ENCODE measurements at regions not wholly inside any gene's neighbourhood (a gene's known extent, or its start where the extent isn't known, plus 50 kb on each side); places are given as distances from the start of the nearest gene placed in this dataset.
"Not testable (repeated sequence)": the region's sequence is repeated elsewhere in the genome, so short reads cannot be mapped to it uniquely, and the experiment has no call there.

DNA sequence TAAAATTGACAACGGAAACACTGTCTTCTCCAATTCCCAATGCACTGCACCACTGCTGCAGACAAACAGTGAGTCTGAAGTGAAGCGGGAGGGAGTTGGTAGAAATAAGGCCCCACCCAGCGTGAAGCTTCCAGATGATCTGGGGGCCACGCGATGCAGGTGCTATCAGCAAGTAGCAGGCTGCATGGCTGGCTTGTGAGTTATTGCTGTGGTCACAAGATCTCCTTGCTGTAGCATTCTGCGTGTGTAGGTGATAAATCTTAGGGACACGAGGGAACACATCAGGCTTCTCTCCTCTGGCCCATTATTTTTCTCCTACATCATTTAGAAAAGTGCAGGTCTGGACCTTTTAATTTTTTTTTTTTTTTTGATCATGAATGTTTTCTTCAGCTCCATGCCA is 407.6 kb downstream of the TMEM114 start:
- DNase-seq, result no peak

DNA sequence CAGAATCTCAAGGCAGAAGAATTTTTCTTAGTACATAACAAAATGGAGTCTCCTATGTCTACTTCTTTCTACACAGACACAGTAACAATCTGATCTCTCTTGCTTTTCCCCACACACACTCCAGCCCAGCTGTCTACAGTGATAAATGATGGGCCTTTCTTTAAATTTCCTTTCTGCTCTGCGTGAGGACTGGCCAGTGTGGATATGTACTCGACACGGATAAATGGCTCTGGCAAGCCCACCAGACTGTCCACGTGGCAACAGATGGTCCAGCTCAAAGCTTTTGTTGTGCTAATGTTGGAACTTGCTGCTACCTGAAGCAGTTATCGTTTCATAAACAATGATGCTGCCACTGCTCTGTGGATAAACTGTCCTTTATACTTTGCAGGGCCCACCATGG is 410.7 kb downstream of the TMEM114 start:
- no peak for DNase-seq

DNA sequence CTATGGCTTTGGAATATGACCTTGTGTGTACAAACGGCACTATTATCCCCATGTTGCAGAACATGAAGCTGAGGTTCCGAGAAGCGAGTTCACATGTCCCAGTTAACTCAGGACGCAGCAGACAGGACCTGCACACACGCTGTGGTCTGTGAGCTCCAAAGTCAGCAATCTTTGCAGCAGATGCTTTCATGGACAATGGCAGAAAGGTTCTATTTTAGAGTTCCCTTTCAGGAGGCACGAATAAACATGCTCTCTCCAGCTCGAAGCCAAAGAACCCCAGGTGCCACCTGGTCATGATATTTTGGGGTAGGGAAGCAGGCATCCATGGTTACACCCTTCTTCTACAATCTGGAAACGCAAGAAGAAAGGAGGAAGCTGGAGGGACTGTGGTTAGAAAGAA is 412.0 kb downstream of the TMEM114 start:
- DNase-seq, result no peak

DNA sequence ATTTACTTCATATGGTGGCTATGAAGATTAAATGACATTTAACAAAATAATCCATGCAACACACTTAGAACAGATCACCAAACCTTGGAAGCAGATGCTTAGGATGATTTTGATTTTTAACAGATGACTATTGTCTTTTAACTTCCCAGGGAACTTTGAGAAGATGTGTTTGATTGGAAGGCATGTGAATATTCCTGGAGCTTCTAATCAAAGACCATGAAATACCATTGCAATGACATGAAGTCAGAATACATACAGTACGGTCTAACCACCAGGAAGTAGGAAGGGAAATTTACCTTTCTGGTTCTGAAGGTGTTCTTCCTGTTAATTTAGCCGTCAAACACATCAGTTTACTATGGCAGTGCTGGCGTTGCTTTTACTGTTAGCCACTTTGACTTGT is 414.9 kb downstream of the TMEM114 start:
- no peak for DNase-seq

DNA sequence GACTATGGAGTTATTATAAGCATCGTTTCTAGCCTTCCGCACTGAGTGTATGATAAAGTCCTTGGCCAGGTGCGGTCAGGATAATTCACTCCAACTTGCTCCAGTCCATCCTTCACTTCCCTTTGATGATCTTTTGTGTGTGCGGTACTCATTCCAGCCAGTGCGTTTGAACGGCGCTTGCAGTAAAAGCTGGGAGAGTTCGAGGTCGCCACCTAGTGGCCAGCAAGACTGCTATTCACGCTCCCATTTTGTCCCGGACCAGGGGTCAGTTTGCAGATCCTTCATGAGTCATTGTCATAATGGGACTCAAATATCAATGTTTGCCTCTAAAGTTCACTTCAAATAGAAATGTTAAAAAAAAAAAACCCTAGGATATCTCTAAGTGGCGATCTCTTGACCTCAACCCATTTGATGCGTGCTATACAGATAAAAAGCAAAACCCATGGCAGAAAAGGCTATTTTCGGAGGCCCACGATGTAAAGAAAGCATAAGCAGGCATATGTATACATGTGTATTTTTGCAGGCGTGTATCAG is 417.1 kb downstream of the TMEM114 start:
- DNase-seq, result peak; percentile 18

DNA sequence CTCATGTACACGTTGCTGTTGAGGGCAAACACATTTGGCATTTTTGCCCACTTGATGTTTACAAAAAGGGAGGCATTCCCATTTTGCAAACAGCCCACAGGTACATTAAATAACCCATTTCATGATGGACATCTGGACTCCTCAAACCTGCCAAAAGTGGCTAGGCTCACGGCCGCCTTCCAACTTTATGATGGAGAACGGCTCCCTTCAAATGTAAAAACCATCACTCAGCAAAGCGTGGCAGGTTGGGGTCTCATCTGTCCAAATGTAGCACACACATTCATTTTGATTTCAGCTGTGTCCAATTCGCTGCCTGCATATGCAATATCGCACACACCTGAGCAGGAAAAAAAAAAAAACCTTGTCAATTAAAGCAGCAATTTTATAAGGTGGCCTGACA is 417.8 kb downstream of the TMEM114 start:
- DNase-seq, result no peak

DNA sequence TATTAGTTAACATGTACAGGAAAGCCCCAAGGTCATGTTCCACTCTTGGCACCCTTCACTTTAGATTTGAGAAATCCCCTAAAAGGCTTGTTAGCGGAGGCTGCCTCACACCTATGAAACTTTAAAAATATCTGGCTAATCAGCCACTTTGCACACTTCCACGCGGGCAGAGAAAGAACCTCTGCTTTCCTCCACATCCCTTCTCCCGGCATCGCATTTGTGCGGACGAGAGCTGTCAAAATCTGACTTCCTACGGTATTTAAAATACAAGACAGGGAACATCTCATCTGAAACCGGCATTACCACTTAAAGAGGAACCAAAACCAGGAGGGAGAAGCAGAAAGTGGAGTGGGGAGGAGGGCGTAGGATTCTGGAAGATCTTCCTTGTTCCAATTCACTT is 422.3 kb downstream of the TMEM114 start:
- DNase-seq, result no peak

DNA sequence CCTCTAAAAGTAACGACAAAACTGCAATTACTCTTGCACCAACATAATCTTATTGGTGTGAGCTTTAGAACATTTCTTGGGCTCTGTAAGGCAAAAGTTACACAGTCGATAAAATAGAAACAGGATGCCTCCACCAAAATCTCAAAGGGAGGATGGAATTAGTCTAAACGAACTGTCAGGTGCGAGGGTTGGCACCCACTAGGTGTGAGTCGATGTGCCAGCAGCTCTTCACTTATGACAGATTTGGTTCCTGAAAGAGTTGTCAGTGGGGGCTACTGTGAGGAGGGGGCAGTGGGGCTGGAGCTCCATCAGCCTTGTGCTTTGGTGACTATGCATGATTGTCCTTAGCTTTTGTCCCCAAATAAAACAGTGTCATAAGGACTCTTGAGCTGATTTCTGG is 422.9 kb downstream of the TMEM114 start:
- no peak for DNase-seq

DNA sequence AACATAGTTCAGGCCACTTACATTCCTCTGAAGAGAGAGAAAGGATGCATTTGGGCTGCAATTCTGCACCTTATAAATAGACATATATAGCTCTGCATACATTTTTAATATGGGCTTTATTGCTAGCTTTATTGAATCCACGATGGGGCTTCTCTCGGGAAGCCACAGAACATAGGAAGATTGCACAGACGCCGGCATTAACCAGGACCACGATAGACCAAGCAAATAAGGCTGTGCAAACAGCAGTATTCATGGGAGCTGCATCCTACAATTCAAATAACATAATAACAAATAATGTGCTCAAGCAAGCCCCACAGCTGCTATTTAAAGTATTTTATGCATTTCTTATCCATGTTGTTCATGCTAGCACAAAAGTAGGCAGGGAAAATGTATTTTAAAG is 432.3 kb downstream of the TMEM114 start:
- DNase-seq, result no peak

DNA sequence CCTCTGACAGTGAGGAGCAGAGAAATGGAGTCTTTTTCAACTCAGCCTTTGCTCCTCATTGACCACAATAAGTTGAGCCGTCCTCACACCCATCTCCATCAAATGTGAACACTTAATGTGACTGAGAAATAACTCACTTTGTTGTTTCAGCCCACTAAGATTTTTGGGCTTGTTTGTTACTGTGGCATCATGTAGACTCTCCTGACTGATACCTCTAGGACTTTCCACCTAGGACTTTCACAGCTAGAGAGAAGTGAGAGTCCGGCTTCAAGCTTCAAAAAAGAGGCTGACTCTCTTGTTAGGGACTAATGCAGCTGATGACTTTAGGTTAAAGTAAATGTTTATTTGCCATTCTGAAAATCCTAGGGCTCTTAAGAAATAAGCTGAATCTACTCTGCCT is 435.0 kb downstream of the TMEM114 start:
- no peak for DNase-seq

DNA sequence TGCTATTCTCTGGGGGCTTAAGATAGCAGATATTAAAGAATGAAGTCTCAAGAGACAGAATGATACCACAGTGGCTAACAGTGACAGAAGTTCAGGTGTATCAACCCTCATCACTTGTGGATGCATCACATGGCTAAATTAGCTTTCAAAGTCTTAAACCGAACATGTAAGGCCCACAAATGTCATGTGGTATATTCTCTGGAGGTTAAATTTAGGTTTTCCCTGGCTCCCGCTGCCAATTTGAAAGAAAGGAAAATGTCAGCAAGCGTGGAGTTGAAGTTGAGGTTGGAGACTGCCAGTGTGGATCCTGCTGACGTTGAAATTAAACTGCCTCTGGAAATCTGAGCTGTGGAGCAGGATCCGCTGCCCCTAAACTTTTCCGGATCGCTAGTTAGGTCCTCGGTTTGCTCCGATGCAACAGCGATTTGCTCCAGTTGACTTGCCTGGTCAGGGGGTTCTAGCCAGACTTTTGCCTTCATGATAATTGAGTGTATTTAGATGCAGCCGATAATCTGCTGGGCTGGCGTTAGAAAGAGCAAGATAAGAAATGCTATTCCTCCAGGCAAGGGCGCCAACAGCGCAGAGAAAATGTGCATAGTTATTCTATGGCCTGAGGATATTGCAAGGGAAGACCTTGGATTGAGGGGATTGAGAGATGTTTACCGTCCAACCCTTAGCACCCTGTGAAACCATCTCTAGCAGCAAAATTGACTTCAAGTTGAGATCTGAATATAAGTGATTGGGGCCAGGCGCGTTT is 443.9 kb downstream of the TMEM114 start:
- DNase-seq, result no peak

DNA sequence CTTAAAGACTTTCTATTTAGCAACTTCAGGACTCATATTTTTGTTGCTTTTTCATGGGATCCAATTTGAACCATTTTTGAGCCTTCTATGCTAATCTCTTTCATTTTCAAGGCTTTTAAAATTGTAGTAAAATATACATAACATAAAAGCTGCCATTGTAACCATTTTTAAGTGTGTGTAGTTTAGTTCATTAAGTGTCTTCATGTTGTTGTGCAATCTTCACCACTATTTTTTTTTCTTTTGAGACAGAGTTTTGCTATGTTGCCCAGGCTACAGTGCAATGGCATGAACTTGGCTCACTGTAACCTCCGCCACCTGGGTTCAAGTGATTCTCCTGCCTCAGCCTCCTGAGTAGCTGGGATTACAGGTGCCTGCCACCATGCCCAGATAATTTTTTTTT is 451.6 kb downstream of the TMEM114 start:
- no peak for DNase-seq

DNA sequence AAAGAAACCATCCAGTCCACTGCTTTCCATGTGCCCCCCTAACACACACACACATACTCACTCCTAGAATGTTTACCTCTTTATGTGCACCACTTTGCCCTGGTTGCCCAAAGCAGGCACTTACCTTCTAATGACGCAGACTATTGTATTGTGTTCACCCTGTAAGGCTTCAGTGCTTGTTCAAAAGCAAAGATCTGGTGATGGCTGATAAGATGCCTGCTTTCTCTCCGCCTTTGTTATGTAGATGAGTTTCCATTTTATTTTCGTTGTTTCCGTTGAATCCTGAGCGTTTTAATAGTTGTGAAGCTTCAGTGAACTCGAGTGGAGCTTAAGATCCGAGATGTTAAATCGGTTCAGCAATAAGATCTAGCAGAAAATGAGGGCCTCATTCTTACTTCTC is 452.7 kb downstream of the TMEM114 start:
- no peak for DNase-seq

DNA sequence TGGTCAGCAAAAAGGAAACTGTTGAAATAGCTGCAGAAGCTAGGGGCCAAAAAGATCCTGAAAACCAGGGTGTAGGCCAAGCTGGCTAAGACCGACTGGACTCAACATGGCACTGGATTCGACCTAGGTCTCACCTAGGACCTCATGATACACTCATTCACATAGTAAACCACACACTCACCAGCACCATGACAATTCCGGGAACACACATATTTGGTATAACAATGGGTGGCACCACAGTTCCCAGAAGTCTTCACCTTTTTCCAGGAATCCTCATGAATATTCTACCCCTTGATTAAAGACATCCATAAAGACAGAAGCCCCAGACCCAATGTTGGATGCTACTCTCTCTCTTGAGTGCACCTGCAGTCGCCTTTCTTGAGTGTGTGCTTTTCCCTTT is 460.1 kb downstream of the TMEM114 start:
- no peak for DNase-seq

DNA sequence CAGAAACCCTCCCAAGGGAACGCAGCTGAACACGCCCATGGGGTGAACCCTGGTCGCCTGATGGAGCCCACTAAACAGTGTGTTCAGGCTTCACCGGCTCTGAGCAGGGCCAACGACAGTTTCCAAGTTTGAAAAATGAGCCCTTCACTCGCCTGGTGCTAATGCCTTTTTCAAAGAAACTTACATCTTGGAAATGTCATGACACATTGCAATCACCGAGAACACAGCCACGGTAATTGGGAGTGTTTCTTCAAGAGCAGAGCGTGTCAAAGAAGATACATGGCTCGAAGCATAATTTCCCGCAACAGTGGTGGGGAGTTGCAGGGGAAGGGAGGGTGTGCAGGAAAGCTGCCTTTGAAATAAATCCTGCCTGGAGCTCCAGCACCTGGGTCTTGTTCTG is 463.2 kb downstream of the TMEM114 start:
- DNase-seq, result no peak

DNA sequence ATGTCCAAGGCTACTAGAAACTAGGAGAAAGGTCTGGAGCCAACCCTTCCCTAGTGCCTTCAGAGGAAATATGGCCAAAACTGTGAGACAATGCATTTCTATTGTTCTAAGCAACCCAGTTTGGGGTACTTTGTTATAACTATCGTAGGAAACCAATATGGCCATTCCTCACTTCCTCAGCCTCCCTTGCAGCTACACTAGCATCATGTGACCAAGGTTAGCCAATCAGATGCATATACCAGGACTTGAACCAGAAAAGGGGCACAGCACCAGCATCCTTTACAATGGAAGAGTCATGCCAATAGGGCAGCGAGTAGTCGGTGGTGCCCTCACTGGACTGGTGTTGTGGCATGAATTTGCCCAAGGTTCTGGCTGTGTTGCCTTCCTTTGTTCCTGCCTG is 464.0 kb downstream of the TMEM114 start:
- no peak for DNase-seq

DNA sequence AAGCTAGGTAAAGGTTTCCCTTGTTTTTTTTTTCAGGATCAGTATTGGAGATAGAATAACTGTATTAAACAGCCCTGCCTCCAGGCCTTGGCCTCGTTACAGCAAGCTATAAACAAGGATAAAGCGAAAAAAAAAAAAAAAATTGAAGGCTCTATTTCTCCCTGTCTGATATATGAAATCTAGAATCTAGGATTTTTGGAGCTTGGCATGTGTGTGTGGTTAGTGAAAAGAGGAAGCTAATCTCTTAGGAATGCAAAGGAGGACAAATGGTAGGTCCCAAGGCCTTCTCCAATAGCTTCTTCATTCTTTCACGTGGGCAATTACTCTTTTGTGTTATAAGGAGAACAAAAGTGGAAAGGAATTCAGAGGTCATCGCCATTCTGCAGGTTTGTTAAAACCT is 470.3 kb downstream of the TMEM114 start:
- no peak for DNase-seq

DNA sequence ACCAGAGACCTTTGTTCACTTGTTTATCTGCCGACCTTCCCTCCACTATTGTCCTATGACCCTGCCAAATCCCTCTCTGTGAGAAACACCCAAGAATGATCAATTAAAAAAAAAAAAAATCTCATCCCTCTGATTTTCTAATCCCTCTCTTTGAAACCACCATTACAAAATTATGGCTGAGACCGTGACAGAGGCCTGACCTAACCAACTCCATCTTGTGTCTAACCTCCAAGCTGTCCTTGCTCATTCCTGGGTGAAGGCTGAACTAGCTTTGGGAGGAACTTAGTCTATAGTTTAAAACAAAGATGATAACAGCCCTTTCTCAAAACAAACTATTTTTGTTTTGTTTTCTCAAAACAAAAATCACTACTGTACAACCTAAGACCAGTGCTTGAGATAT is 474.5 kb downstream of the TMEM114 start:
- no peak for DNase-seq

DNA sequence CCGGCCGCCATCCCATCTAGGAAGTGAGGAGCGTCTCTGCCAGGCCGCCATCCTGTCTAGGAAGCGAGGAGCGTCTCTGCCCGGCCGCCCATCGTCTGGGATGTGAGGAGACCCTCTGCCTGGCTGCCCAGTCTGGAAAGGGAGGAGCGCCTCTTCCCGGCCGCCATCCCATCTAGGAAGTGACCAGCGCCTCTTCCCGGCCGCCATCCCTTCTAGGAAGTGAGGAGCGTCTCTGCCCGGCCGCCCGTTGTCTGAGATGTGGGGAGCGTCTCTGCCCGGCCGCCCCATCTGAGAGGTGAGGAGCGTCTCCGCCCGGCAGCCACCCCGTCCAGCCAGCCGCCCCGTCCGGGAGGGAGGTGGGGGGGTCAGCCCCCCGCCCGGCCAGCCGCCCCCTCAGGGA is 475.4 kb downstream of the TMEM114 start:
- DNase-seq, result not testable (repeated sequence)

DNA sequence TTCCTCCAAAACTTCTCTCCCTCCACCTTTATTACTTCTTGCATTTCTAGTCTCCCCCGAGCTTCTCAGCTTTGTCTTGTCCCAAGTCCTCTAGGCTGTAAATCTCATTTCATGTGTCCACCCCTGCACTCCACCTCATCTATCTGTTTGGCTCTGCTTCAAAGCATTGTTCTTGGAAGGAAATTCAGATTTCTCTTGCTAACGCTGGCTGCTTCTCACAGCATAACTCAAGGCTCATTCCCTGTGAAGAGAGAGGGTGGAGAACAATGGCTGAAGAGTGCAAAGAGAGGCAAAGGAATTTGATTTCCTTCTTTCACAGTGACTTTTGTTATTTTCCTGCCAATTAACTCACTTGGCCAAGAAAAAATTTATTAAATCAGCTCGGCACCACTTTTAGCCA is 476.5 kb downstream of the TMEM114 start:
- no peak for DNase-seq

DNA sequence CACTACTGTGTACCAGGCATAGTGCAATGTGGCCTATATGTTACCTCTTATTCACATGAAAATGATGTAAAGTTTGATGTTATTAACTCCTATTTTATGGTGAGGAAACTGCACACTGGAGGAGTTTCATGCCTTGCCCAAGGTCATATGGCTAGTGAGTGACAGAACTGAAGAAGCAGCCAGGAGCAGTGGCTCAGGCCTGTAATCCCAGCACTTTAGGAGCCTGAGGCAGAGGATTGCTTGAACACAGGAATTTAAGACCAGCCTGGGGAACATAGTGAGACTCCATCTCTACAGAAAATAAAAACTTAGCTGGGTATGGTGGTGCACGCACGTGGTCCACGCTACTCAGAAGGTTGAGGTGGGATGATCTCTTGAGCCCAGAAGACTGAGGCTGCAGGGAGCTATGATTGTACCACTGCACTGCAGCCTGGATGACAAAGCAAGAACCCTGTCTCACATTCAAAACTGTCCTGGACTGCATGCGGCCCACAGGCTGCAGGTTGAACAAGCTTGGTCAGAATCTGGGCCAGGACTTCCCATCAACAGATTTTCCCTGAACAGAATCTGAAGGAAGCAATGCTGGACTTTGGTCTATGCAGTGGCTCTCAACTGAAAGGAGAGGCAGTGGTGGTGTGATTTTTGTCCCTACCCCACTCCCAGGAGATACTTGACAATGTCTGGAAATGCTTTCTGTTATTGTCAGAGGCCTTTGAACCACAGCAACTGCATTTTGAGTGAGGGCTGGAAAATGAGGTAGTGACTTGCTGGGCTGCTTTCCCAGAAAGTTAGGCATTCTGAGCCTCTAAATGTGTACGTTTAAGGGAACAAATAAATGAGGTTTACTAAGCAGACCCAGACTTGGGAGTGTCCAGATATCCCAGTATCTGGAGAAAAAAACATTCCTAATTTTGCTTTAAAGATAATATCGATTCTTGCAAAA is 479.5 kb downstream of the TMEM114 start:
- DNase-seq, result no peak

DNA sequence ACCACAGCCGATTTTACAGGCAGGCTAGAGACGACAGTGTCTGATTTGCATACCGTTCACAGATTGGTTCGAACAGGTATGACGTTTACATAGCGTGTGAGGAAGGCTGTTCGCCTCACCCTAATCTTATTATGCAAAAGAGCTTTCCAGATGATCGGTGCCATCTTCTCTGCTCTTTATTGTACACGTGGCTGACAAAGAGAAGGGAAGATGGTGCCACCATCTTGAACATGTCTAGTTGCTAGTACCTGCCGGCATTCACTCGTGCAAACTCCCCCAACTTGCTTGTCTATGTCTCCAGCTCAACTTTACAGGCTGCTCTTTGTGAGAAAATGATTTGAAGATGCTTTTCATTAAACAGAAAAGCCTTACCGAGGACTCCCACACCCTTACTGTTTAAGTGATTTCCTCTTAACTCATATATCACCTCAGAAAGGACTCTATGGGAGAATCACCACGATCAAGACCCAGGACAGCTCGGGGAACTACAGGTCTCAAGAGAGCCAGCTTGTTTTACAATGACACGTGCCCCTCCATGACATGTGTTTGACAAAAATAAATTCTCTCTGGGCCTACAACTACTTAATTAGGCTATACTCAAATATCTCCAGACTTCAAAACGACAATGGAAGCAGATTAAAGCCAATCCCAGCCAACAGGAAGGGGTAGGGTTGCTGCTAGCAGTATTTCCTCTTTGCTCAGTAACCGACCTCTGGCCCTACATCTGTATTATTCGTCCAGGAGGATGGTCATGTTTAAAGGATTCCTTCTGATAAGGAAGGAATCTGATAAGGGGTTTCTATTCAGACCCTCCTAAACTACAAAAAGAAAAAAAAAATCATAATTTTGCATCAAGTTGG is 480.6 kb downstream of the TMEM114 start:
- DNase-seq, result no peak

DNA sequence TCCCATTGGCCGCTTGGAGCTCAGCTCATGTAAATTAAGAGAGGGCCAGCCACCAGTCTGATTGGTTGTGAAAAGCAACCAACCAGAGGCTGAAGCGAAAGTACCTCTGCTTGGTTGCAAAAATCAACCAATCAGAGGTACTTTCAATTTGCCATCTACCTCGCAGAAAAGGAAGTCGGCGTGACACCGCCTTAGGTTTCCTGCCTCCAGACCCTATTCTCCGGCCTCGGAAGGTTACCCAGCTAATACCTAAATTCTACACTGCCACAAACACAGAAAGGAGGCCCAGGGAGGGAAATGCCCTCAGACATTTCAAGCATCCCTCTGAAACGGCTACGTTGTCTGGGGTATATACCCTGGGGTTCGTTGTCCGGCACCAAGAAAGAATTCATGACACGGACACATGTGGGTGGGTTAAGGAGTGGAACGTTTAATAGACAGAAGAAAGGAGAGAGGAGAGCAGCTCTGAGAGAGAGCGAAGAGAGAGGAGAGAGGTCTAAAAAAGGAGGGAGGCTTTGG is 481.3 kb downstream of the TMEM114 start:
- no peak for DNase-seq
